ENCODE measurements at regions not wholly inside any gene's neighbourhood (a gene's known extent, or its start where the extent isn't known, plus 50 kb on each side); places are given as distances from the start of the nearest gene placed in this dataset.

DNA sequence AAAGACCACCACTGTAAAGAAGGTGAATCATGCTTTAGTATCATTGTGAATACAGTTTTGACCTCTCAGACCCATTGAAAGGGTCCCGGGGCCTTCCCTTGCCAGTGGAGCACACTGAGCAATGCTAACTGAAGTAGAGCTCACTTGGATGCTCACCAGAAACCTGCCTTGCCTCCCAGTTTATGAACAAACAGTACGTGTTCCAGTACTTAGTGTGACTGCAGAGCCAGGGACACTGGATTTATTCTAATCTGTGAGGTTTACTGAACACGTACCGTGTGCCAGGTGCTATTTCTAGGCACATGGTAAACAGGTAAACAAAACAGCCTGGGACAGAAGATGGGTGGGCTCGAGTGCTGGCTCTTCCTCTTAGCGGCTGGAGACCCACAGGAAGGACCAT is 79.6 kb downstream of the FOXL1 start:
- 23% methylated on average over 6 of the region's 6 CpGs for WGBS (ENCODE audit: insufficient coverage, insufficient replicate concordance, low lambda C conversion rate, missing lambda C conversion rate)
- Histone ChIP-seq H3K4me3 (no peak overlapping the region), H3K27me3 (replicated peaks in 1 of 2; ENCODE audit: control insufficient read depth in 2 of 2, insufficient read depth in 2 of 2, low read length in 1 of 2) (no peaks in the 10 kb centered on the region), H3K4me2 (ENCODE audit: control insufficient read depth, insufficient read depth) (no peak overlapping the region), H3K9ac (ENCODE audit: control insufficient read depth, insufficient read depth, low read length) (no peak overlapping the region), H3K36me3 (ENCODE audit: control insufficient read depth in 2 of 2, insufficient read depth in 2 of 2, low read length in 1 of 2) (no peaks in the 10 kb centered on the region), H3K4me1 (ENCODE audit: control insufficient read depth, insufficient read depth, low read length) (no peaks in the 10 kb centered on the region), H3K79me2 (ENCODE audit: control insufficient read depth, insufficient read depth, low read length) (no peaks in the 10 kb centered on the region), H3K27ac (ENCODE audit: control insufficient read depth, insufficient read depth) (no peak overlapping the region), H2AFZ (ENCODE audit: control insufficient read depth, low read depth, low read length) (no peak overlapping the region), H3K9me3 (replicated peaks; ENCODE audit: control insufficient read depth, insufficient read depth, low read length) (no peaks in the 10 kb centered on the region; the same call in 2 of the 3 replicates), H4K20me1 (ENCODE audit: control insufficient read depth, insufficient read depth) (no peaks in the 10 kb centered on the region)
- in situ Hi-C loops (cut with MboI) (no loop called here), intact Hi-C loops (cut with micrococcal nuclease; ENCODE audit: unreplicated experiment) (no loop called here)
- FAIRE-seq (no peak), DNase-seq (ENCODE audit: low read depth, low spot score) (no peak), ATAC-seq (no peak)
- SMC1A ChIA-PET (ENCODE audit: uncharacterized antibody, unreplicated experiment), result no interaction called here
- TF ChIP-seq NFYB (IDR thresholded peaks at IDR 0.05; ENCODE audit: insufficient read depth, low read depth, low read length) (no peak), SMARCA5 (IDR thresholded peaks at IDR 0.05) (no peak), FOXM1 (IDR thresholded peaks at IDR 0.05; ENCODE audit: low read depth, low read length) (no peak), PBX3 (IDR thresholded peaks at IDR 0.05; ENCODE audit: insufficient replicate concordance, low read depth, low read length) (no peak)
- CTCF ChIA-PET, result no interaction called here
- BruUV-seq (replicated peaks), result no TSS peak
- RAD21 ChIA-PET (ENCODE audit: unreplicated experiment), result no interaction called here
- POLR2A ChIA-PET, result no interaction called here

DNA sequence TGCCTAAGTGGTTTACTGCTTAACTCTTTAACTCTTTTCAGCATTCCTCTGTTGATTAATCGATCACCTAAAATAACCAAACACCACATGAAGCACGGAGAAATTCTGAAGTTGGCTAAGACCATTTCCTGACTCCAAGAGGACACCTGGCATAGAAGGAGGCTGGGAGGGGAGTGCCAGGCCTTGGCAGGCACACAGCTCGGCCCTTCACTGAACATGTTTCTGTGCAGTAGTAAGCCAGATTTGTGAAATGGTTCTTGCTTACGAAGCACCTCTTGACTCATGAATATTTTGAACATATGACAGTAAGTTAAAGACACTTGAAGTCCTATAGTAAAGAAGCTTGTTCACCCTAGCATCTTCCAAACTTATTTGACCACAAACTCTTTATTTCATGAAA is 82.3 kb downstream of the FOXL1 start:
- DNase-seq (ENCODE audit: low read depth, low spot score) (no peak), ATAC-seq (no peak), FAIRE-seq (no peak)
- Histone ChIP-seq H2AFZ (ENCODE audit: control insufficient read depth, low read depth, low read length) (no peak overlapping the region), H3K27ac (ENCODE audit: control insufficient read depth, insufficient read depth) (no peak overlapping the region), H3K27me3 (replicated peaks in 1 of 2; ENCODE audit: control insufficient read depth in 2 of 2, insufficient read depth in 2 of 2, low read length in 1 of 2) (no peaks in the 10 kb centered on the region), H3K79me2 (ENCODE audit: control insufficient read depth, insufficient read depth, low read length) (no peaks in the 10 kb centered on the region), H3K4me3 (no peak overlapping the region), H4K20me1 (ENCODE audit: control insufficient read depth, insufficient read depth) (no peaks in the 10 kb centered on the region), H3K36me3 (ENCODE audit: control insufficient read depth in 2 of 2, insufficient read depth in 2 of 2, low read length in 1 of 2) (no peaks in the 10 kb centered on the region), H3K4me1 (ENCODE audit: control insufficient read depth, insufficient read depth, low read length) (peaks cover 4% of the 10 kb centered on the region; the same call in 1 of the 2 replicates), H3K9me3 (replicated peaks; ENCODE audit: control insufficient read depth, insufficient read depth, low read length) (no peaks in the 10 kb centered on the region; the same call in 2 of the 3 replicates), H3K9ac (ENCODE audit: control insufficient read depth, insufficient read depth, low read length) (no peak overlapping the region), H3K4me2 (ENCODE audit: control insufficient read depth, insufficient read depth) (no peak overlapping the region)
- BruUV-seq (replicated peaks), result no TSS peak
- POLR2A ChIA-PET, result no interaction called here
- RAD21 ChIA-PET (ENCODE audit: unreplicated experiment), result no interaction called here
- SMC1A ChIA-PET (ENCODE audit: uncharacterized antibody, unreplicated experiment), result interaction anchor here (1.3 kb wide), 1 partner anchor 47 kb away, joined by 4 read pairs; no protein-coding TSS in a partner anchor
- in situ Hi-C loops (cut with MboI), result no loop called here
- 68% methylated on average over 4 of the region's 4 CpGs for WGBS (ENCODE audit: insufficient coverage, insufficient replicate concordance, low lambda C conversion rate, missing lambda C conversion rate)
- intact Hi-C loops (cut with micrococcal nuclease; ENCODE audit: unreplicated experiment), result no loop called here
- CTCF ChIA-PET, result no interaction called here
- no peak for TF ChIP-seq EP300 (IDR thresholded peaks at IDR 0.05; ENCODE audit: borderline replicate concordance in 1 of 2, control insufficient read depth in 1 of 2, low read depth in 2 of 2, low read length in 2 of 2)
- TF ChIP-seq, protein P1, sequence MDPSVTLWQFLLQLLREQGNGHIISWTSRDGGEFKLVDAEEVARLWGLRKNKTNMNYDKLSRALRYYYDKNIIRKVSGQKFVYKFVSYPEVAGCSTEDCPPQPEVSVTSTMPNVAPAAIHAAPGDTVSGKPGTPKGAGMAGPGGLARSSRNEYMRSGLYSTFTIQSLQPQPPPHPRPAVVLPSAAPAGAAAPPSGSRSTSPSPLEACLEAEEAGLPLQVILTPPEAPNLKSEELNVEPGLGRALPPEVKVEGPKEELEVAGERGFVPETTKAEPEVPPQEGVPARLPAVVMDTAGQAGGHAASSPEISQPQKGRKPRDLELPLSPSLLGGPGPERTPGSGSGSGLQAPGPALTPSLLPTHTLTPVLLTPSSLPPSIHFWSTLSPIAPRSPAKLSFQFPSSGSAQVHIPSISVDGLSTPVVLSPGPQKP (IDR thresholded peaks at IDR 0.05; ENCODE audit: low read depth, low read length), result no peak
- TF ChIP-seq RAD21 (IDR thresholded peaks at IDR 0.05; ENCODE audit: insufficient read depth, low read depth, low read length), result no peak
- no peak for TF ChIP-seq SP1 (IDR thresholded peaks at IDR 0.05; ENCODE audit: low read depth, low read length)
- no peak for TF ChIP-seq MXI1 (IDR thresholded peaks at IDR 0.05; ENCODE audit: low read depth, low read length)
- TF ChIP-seq MYC (IDR thresholded peaks at IDR 0.05; ENCODE audit: insufficient read depth, insufficient read length, insufficient replicate concordance, low read length, severe bottlenecking), result no peak
- TF ChIP-seq, protein P2, sequence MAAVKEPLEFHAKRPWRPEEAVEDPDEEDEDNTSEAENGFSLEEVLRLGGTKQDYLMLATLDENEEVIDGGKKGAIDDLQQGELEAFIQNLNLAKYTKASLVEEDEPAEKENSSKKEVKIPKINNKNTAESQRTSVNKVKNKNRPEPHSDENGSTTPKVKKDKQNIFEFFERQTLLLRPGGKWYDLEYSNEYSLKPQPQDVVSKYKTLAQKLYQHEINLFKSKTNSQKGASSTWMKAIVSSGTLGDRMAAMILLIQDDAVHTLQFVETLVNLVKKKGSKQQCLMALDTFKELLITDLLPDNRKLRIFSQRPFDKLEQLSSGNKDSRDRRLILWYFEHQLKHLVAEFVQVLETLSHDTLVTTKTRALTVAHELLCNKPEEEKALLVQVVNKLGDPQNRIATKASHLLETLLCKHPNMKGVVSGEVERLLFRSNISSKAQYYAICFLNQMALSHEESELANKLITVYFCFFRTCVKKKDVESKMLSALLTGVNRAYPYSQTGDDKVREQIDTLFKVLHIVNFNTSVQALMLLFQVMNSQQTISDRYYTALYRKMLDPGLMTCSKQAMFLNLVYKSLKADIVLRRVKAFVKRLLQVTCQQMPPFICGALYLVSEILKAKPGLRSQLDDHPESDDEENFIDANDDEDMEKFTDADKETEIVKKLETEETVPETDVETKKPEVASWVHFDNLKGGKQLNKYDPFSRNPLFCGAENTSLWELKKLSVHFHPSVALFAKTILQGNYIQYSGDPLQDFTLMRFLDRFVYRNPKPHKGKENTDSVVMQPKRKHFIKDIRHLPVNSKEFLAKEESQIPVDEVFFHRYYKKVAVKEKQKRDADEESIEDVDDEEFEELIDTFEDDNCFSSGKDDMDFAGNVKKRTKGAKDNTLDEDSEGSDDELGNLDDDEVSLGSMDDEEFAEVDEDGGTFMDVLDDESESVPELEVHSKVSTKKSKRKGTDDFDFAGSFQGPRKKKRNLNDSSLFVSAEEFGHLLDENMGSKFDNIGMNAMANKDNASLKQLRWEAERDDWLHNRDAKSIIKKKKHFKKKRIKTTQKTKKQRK (IDR thresholded peaks at IDR 0.05; ENCODE audit: low read depth, low read length), result no peak
- no peak for TF ChIP-seq RCOR1 (conservative IDR thresholded peaks at IDR 0.05; ENCODE audit: low read depth, low read length)
